CD4-positive, alpha-beta T cell treated with Interleukin-17A for 4 hours (primary cell): ENCODE measurements at regions not wholly inside any gene's neighbourhood (a gene's known extent, or its start where the extent isn't known, plus 50 kb on each side); places are given as distances from the start of the nearest gene placed in this dataset.
"Not testable (repeated sequence)": the region's sequence is repeated elsewhere in the genome, so short reads cannot be mapped to it uniquely, and the experiment has no call there.

Source experiments
- DNase-seq: peaks from one replicate; pipeline ENCODE4 v3.0.0-alpha.2; 2020; ENCODE audit warnings: mixed read lengths

DNA sequence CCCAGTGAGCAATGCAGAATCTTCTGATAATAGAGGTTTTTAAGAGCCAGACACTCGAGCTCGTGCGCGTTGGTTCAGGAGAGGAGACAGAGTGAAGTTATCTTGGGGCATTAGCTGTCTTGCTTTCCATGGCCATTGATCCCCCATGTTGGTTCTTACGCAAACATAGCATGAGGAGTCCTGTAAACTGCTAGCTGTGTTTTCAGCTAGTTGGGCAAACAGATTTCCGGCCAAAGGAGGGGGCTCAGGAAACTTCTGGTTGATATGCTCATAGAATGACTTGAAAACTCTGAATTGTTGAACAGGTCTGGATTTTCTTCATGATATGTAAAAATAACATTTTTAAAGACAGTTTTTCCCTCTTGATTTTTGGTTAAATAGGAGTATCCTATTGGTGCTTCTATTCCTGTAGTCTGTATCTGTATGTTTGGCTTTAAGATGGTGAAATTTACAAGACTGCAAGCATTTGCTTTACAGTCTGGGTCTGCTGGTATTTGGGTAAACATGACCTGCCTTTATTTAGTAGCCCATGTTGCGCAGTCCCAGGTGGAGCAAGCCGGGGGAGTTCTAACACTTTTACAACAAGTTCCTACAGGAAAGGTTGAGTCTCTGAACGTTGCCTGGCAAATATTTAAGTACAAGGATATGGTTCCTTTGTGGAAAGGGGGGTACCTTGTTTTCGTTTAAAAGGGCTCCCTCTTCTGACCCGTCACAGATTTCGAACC is 218.4 kb upstream of the KCND2 start:
- no peak for DNase-seq

DNA sequence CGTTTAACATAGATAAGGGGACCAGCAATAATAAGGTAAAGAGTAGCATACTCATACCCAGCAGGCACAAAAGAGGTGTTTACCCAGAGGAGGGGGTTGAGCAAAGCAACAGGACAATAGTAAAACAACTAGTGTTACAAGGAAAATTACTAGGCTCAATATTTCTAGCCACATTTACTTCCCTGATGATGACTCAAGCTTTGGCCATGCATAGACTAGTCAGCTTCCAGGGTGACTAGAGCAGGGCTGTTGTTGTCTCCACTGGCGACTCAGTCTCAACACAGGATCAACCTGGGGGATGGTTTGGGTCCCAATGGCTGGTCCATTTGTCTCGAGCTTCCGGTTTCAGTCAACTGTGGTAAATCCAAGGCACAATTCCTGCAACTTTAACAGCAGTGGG is 217.7 kb upstream of the KCND2 start:
- DNase-seq, result no peak

DNA sequence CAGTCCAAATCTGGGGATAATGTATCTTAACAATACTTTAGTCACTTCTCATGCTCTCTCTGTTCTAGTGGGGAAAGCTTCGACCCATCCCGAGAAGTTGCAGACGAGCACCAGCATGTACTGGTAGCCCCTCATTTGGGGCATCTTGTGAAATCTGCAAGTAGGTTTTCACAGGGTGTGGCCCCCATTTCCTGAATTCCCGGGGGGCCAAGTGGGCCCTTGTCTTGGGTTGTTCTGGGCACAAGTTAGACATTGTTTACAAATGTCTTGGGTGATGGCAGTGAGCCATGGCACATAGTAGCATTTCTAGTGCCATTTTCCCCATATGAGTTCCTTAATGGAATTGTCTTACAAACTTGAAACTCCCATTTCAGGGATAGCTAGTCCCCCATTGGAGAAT is 216.7 kb upstream of the KCND2 start:
- no peak for DNase-seq

GRCh38 chr7:120059641-120060040 is 213.3 kb upstream of the KCND2 start:
- DNase-seq, result no peak

- no peak for DNase-seq
Observed at GRCh38 chr7:120060281-120060680, 212.7 kb upstream of the KCND2 start.

DNA sequence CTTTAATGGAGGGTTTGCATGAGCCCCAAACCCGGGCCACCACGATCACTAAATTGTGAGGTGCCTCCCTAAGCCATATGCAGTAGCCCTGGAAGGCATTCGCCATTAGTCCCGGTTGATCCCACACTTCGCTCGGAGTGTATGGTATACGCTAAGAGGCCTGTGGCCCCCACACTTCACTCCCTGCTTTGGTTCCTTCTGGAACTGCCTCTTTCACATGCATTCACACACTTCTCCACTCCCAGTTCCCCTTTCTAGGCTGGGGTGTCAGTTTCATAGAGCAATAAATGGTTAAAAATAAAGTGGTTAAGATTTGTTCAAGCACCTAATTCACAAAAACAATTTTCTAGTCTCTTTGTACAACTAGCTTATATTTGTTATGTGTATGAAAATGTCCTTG is 212.1 kb upstream of the KCND2 start:
- DNase-seq, result no peak

DNA sequence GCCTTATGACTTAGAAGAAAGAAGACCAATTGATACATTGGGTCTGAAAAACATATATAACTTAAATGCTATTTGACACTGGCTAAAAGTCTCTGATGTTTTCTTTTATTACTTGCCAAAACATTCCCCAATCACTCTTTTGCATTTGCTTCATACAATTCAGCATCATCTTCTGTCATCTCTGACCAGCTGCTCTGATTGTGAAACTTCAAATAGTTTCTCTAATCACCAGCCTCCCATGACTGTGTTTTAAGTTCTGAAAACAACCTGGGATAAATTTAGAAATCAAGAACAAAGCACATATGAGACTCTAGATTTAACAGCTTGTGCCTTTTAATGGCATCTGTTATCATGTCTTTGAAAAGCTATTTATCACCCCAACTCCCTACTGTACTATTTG is 208.4 kb upstream of the KCND2 start:
- DNase-seq, result no peak

GRCh38 chr7:120066898-120067297 is 206.1 kb upstream of the KCND2 start:
- DNase-seq, result not testable (repeated sequence)

DNA sequence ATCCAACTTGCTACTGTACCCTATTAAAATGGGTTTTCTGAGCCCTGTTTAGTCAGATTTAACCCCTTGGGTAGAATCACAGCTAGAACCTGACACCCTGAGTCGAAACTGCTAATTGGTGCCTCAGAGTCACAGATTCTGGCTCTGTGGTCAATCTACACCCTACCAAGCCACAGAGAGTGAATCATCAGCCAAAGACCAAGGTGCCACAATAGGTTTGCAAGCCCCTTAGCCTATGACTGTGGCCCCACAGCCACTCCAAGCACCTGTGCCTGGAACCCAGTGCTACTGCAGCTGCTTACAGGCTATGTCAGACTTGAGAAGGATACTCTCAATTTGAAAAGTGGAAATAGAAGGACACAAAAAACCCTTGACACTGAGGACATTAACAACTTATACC is 202.8 kb upstream of the KCND2 start:
- DNase-seq, result no peak

DNA sequence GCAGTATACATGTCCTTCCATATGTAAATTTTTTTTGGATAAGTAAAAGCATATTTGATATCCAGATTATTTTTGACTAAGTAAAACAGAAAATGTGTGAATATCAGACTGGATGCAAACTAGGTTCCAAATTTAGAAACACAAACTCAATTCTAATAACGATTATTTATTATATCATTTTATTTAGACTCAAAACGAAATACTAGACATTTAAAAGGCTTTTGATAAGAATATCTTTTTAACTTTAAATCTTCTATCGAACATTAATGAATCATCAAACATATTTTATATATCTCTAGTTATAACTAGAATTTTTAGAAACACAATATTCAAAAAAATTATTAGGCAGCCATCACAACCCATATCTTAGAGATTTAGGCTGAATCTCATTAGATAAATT is 195.2 kb upstream of the KCND2 start:
- DNase-seq, result no peak

DNA sequence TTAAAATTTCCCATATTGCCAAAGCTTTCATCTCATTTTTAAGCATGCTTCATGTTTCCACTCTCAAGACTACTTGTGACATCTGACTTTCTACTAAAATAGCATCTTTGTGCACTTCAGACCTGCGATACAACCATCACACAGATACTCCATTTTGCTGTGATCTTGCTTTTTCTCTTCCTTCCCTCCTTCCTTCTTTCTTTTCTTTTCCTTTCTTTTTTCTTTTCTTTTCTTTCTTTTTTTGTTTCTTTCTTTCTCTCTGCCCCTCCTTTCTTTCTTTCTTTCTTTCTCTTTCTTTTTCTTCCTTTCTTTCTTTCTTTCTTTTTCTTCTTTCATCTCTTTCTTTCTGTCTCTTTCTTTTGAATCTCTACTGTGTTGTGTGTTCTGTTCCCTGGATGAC is 194.0 kb upstream of the KCND2 start:
- DNase-seq, result no peak

GRCh38 chr7:120079704-120080103 is 193.3 kb upstream of the KCND2 start:
- no peak for DNase-seq

DNA sequence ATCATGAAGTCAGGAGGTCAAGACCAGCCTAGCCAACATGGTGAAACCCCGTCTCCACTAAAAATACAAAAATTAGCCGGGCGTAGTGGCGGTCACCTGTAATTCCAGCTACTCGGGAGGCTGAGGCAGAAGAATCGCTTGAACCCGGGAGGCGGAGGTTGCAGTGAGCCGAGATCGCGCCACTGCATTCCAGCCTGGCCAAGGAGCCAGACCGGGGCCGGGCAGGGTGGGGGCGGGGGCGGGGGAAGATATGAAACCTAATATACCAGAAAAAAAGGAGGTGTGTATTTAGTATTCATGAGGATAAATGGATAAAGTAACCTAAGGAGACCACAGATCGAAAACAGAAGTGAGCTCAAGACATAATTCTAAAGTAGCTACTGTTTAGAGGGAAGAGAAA is 186.5 kb upstream of the KCND2 start:
- DNase-seq, result not testable (repeated sequence)

GRCh38 chr7:120089968-120090367 is 183.0 kb upstream of the KCND2 start:
- no peak for DNase-seq

GRCh38 chr7:120091807-120092206 is 181.2 kb upstream of the KCND2 start:
- DNase-seq, result no peak

DNA sequence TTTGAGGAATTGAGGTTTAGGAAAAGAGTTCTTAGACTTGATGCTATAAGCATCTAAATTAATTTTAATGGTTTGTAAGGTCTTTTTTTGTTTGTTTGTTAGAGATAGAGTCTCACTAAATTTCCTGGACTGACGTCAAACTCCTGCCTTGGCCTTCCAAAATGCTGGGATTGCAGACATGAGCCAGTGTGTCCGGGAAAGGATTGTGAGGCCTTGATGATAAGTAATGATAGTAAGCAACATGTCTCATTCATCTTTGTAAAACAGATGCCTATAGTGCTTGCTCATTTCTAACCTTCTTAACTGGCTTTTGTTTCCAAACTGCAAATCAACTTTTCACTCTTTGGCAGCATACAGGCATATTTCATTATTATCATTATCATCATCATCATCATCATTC is 176.0 kb upstream of the KCND2 start:
- DNase-seq, result no peak

- DNase-seq, result no peak
Observed at GRCh38 chr7:120097774-120098173, 175.2 kb upstream of the KCND2 start.

DNA sequence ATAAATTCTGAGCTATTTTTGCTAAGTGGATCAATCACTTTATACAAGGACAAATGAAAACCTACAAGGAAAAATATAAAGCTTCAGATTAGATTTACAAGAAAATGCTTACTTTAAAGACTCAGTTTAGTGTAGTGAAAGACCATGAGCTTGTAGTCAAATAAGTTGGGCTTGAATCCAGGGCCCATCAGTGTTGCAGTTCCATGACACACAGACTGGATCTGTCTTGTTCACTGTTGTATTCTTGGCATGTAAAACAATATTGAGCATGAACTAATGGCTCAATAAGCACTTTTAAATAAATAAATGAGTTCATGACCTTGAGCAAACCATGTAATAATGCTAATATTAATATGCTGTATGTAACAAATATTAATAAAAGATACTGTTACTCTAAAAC is 164.6 kb upstream of the KCND2 start:
- DNase-seq, result no peak

GRCh38 chr7:120110169-120110568 is 162.8 kb upstream of the KCND2 start:
- DNase-seq, result no peak

DNA sequence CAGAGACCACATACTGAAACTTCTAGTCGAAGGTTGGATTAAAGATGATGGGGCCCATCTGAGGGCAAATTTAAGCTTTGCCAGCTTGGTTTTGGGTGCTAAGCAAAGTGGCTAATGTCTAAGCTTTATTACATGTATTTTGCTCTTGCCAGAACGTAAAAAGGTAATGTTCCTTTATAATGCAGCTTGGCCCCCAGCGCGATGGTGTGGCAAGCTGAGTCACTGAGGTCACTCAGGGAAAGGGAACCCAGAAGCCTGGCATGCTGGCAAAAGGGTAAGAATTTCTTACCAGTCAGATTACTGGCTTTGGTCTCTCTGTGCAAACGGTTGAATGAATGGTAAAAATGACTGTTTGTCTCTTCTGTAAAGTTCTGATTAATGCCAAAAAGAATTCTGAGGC is 158.3 kb upstream of the KCND2 start:
- DNase-seq, result no peak

DNA sequence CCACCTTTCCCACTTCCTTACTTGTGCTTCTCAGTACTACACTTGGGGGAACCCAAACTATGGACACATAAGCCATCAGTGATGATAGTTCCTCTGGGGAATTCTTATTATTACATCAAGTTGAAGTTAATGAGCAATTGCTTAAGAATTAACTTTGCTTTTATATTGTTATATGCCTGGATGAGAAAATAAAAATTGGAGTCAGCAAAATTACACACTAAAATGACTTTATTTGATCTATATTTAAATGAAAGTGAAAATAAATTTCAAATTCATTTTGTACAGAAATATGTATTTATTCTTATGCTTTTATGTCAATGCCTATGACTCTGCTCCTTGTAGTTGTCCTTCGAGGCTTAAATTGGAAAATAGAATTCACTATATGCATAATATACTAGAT is 149.4 kb upstream of the KCND2 start:
- DNase-seq, result no peak

DNA sequence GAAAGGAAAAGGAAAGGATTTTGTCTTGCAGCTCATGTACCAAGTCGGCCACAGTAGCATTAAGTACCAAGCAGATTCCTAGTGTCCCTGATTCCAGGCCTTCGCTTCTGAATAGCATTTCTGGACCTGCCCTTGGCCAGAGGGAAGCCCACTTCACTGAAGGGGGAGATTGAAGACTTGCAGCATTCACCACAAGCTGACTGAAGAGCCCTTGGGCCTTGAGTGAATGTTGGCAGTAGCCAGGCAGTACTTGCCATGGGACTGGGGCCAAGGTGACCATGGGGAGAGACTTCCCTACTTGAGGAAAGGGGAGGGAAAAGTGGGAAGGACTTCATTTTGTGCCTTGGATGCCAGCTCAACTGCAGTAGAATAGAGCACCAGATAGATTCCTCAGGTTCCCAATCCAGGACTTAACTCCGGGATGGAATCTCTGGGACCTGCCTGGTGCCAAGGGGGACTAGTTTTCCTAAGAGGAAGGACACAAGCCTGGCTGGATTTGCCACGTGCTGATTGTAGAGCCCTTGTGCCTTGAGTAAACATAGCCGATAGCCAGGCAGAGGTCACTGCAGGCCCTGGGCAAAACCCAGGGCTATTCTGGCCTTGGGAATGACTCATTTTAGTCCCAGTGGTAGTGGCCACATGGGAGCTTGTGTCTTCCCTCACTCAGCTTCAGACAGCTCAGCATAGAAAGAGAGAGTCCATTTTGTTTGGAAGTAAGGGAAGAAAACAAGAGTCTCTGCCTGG is 141.7 kb upstream of the KCND2 start:
- no peak for DNase-seq

DNA sequence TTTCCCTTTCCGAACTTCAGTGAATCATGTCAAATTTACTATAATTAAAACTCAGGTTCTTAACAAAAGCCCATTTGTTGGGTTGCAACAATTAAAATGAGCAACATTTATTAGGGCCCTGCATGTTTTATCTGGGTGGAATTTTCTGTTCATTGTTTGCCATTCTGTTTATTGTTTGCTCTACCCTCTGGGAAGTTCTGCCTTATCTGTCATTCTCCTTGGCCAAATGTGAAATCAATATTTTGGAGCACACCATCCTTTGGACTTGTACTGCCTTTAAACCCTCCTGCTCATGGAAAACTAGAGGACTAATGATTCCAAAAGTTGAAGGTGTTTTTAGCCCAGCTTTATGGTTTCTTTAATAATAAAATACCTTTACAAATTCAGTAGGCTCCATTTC is 134.5 kb upstream of the KCND2 start:
- no peak for DNase-seq

DNA sequence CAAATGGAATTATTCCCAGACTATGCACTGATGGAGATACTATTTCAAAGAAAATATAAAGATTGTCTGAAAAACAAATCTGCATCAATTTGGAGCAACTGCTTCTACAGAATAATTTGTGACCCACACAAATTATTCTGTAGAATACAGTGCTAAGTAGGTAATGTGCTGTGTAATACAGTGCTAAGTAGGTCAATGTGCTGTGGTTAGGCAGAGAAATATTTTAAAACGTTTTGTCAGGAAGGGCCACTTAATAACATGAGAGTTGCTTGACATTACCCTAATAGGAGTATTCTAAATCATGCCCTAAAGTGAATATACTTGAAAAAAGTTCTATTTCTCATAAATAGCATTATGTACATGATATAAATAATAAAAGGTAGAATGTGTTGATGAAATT is 116.5 kb upstream of the KCND2 start:
- no peak for DNase-seq

- DNase-seq, result no peak
Observed at GRCh38 chr7:120160166-120160565, 112.8 kb upstream of the KCND2 start.
